Subcutaneous abdominal adipose tissue (tissue), 5 donors: ENCODE measurements at regions not wholly inside any gene's neighbourhood (a gene's known extent, or its start where the extent isn't known, plus 50 kb on each side); places are given as distances from the start of the nearest gene placed in this dataset.
"Not testable (repeated sequence)": the region's sequence is repeated elsewhere in the genome, so short reads cannot be mapped to it uniquely, and the experiment has no call there.

ENCODE experiments used
- H3K27ac ChIP-seq: one replicate; pipeline ENCODE4 v1.7.0; 2013; ENCODE audit warnings: low read depth, mild to moderate bottlenecking, inconsistent platforms, low read length, moderate library complexity
- H3K27me3 ChIP-seq, 5 donors: one replicate each; pipeline ENCODE4 v1.7.0; 2013; ENCODE audit warnings: low read length in 5 of 5, inconsistent platforms in 1 of 5; ENCODE audit not compliant: control insufficient read depth in 5 of 5, insufficient read depth in 4 of 5
- H3K36me3 ChIP-seq, 5 donors: one replicate each; pipeline ENCODE4 v1.7.0; 2013; ENCODE audit warnings: low read length in 5 of 5; ENCODE audit not compliant: control insufficient read depth in 5 of 5, insufficient read depth in 5 of 5
- H3K4me1 ChIP-seq, 5 donors: one replicate each; pipeline ENCODE4 v1.7.0; 2013; ENCODE audit warnings: low read length in 5 of 5, mild to moderate bottlenecking in 3 of 5, moderate library complexity in 1 of 5; ENCODE audit not compliant: control insufficient read depth in 5 of 5, insufficient read depth in 5 of 5
- H3K4me3 ChIP-seq, 5 donors: one replicate each; pipeline ENCODE4 v1.7.0; 2013; ENCODE audit warnings: low read length in 5 of 5, low read depth in 1 of 5
- H3K9ac ChIP-seq, 5 donors: one replicate each; pipeline ENCODE4 v1.7.0; 2013; ENCODE audit warnings: low read length in 5 of 5, mild to moderate bottlenecking in 4 of 5, moderate library complexity in 3 of 5
- H3K9me3 ChIP-seq, 5 donors: one replicate each; pipeline ENCODE4 v1.7.0; 2013; ENCODE audit warnings: low read length in 5 of 5; ENCODE audit not compliant: control insufficient read depth in 5 of 5
- donor health status: healthy.
- donor health status: healthy.
- donor health status: healthy.
- donor health status: healthy.
- donor health status: healthy.

- H3K4me3 ChIP-seq: no peak overlapping the region
- no peaks in the 10 kb centered on the region for H3K4me1 ChIP-seq
- H3K9me3 ChIP-seq: peaks cover 0 to 3% (median 0%) of the 10 kb centered on the region in 5 donors
- no peaks in the 10 kb centered on the region for H3K27me3 ChIP-seq
- H3K9ac ChIP-seq: no peak overlapping the region
- no peak overlapping the region for H3K27ac ChIP-seq
- H3K36me3 ChIP-seq: no peaks in the 10 kb centered on the region
These were observed 146.9 kb downstream of the ZNF486 start for GRCh38 chr19:20313894-20314293.

- Histone ChIP-seq H3K9me3 (no peaks in the 10 kb centered on the region), H3K4me1 (no peaks in the 10 kb centered on the region), H3K36me3 (no peaks in the 10 kb centered on the region), H3K27ac (no peak overlapping the region), H3K4me3 (no peak overlapping the region), H3K27me3 (no peaks in the 10 kb centered on the region), H3K9ac (no peak overlapping the region)
These were observed 140.1 kb downstream of the ZNF486 start for GRCh38 chr19:20307127-20307526.

GRCh38 chr19:20296314-20296713 lies 129.3 kb downstream of the ZNF486 start:
- not testable (repeated sequence) for H3K36me3 ChIP-seq, H3K9me3 ChIP-seq, H3K27me3 ChIP-seq, H3K4me1 ChIP-seq, H3K4me3 ChIP-seq, H3K9ac ChIP-seq, H3K27ac ChIP-seq

GRCh38 chr19:20294181-20294580 lies 127.2 kb downstream of the ZNF486 start:
- Histone ChIP-seq H3K9me3 (no peaks in the 10 kb centered on the region), H3K27ac (no peak overlapping the region), H3K9ac (no peak overlapping the region), H3K4me3 (no peak overlapping the region), H3K4me1 (no peaks in the 10 kb centered on the region), H3K36me3 (no peaks in the 10 kb centered on the region), H3K27me3 (no peaks in the 10 kb centered on the region)

GRCh38 chr19:20292520-20292919 lies 125.5 kb downstream of the ZNF486 start:
- not testable (repeated sequence) for H3K9ac ChIP-seq, H3K27ac ChIP-seq, H3K4me1 ChIP-seq, H3K27me3 ChIP-seq, H3K36me3 ChIP-seq, H3K9me3 ChIP-seq, H3K4me3 ChIP-seq

GRCh38 chr19:20289186-20289585 lies 122.2 kb downstream of the ZNF486 start:
- H3K4me1 ChIP-seq: no peaks in the 10 kb centered on the region
- H3K36me3 ChIP-seq: no peaks in the 10 kb centered on the region
- H3K27ac ChIP-seq: no peak overlapping the region
- H3K9ac ChIP-seq: no peak overlapping the region
- H3K27me3 ChIP-seq: no peaks in the 10 kb centered on the region
- no peaks in the 10 kb centered on the region for H3K9me3 ChIP-seq
- no peak overlapping the region for H3K4me3 ChIP-seq

GRCh38 chr19:20287070-20287469 lies 120.1 kb downstream of the ZNF486 start:
- no peaks in the 10 kb centered on the region for H3K9me3 ChIP-seq
- no peaks in the 10 kb centered on the region for H3K27me3 ChIP-seq
- no peak overlapping the region for H3K27ac ChIP-seq
- no peaks in the 10 kb centered on the region for H3K4me1 ChIP-seq
- no peaks in the 10 kb centered on the region for H3K36me3 ChIP-seq
- H3K9ac ChIP-seq: no peak overlapping the region
- no peak overlapping the region for H3K4me3 ChIP-seq

GRCh38 chr19:20285876-20286275 lies 118.9 kb downstream of the ZNF486 start:
- not testable (repeated sequence) for H3K9me3 ChIP-seq, H3K4me1 ChIP-seq, H3K9ac ChIP-seq, H3K4me3 ChIP-seq, H3K27me3 ChIP-seq, H3K36me3 ChIP-seq, H3K27ac ChIP-seq

GRCh38 chr19:20279516-20279915 lies 112.5 kb downstream of the ZNF486 start:
- H3K9ac ChIP-seq: no peak overlapping the region
- no peaks in the 10 kb centered on the region for H3K4me1 ChIP-seq
- no peaks in the 10 kb centered on the region for H3K9me3 ChIP-seq
- no peak overlapping the region for H3K4me3 ChIP-seq
- H3K27me3 ChIP-seq: no peaks in the 10 kb centered on the region
- H3K36me3 ChIP-seq: no peaks in the 10 kb centered on the region
- H3K27ac ChIP-seq: no peak overlapping the region

- H3K9me3 ChIP-seq: no peaks in the 10 kb centered on the region
- H3K27me3 ChIP-seq: no peaks in the 10 kb centered on the region
- H3K4me1 ChIP-seq: no peaks in the 10 kb centered on the region
- no peak overlapping the region for H3K4me3 ChIP-seq
- no peak overlapping the region for H3K27ac ChIP-seq
- no peaks in the 10 kb centered on the region for H3K36me3 ChIP-seq
- no peak overlapping the region for H3K9ac ChIP-seq
These were observed 111.3 kb downstream of the ZNF486 start for GRCh38 chr19:20278342-20278741.

GRCh38 chr19:20276732-20277082 lies 109.7 kb downstream of the ZNF486 start:
- H3K9me3 ChIP-seq, H3K27ac ChIP-seq, H3K36me3 ChIP-seq, H3K27me3 ChIP-seq, H3K9ac ChIP-seq, H3K4me1 ChIP-seq, H3K4me3 ChIP-seq: not testable (repeated sequence)
